Epidermal melanocyte (primary cell): ENCODE measurements at regions not wholly inside any gene's neighbourhood (a gene's known extent, or its start where the extent isn't known, plus 50 kb on each side); places are given as distances from the start of the nearest gene placed in this dataset.

ENCODE experiments used
- DNase-seq: peaks from one replicate; pipeline ENCODE4 v3.0.0; 2011; ENCODE audit warnings: low spot score; ENCODE audit not compliant: insufficient read length

GRCh38 chr3:59418836-59419235 lies 369.0 kb upstream of the CFAP20DC start:
- DNase-seq = no peak

- DNase-seq = no peak
These were observed 362.7 kb upstream of the CFAP20DC start for GRCh38 chr3:59412516-59412915.

- no peak for DNase-seq
These were observed 361.9 kb upstream of the CFAP20DC start for GRCh38 chr3:59411694-59412093.

- DNase-seq = no peak
These were observed 361.4 kb upstream of the CFAP20DC start for GRCh38 chr3:59411186-59411585.

GRCh38 chr3:59408047-59408624 lies 358.3 kb upstream of the CFAP20DC start:
- DNase-seq = no peak

- DNase-seq = no peak
These were observed 357.6 kb upstream of the CFAP20DC start for GRCh38 chr3:59407425-59407824.

- DNase-seq = no peak
These were observed 357.1 kb upstream of the CFAP20DC start for GRCh38 chr3:59406943-59407342.

- no peak for DNase-seq
These were observed 355.0 kb upstream of the CFAP20DC start for GRCh38 chr3:59404851-59405250.

- DNase-seq = no peak
These were observed 354.2 kb upstream of the CFAP20DC start for GRCh38 chr3:59404064-59404463.

GRCh38 chr3:59401924-59402323 lies 352.1 kb upstream of the CFAP20DC start:
- DNase-seq = no peak

- no peak for DNase-seq
These were observed 342.3 kb upstream of the CFAP20DC start for GRCh38 chr3:59392116-59392515.

- DNase-seq = no peak
These were observed 341.3 kb upstream of the CFAP20DC start for GRCh38 chr3:59391131-59391530.

- DNase-seq = no peak
These were observed 338.9 kb upstream of the CFAP20DC start for GRCh38 chr3:59388555-59389270.

- DNase-seq = no peak
These were observed 336.3 kb upstream of the CFAP20DC start for GRCh38 chr3:59386165-59386564.

GRCh38 chr3:59385547-59385946 lies 335.7 kb upstream of the CFAP20DC start:
- no peak for DNase-seq

- DNase-seq = no peak
These were observed 331.5 kb upstream of the CFAP20DC start for GRCh38 chr3:59381282-59381681.

GRCh38 chr3:59380146-59380545 lies 330.3 kb upstream of the CFAP20DC start:
- DNase-seq = no peak

GRCh38 chr3:59374818-59375211 lies 325.0 kb upstream of the CFAP20DC start:
- no peak for DNase-seq

GRCh38 chr3:59374091-59374817 lies 324.4 kb upstream of the CFAP20DC start:
- no peak for DNase-seq

GRCh38 chr3:59372346-59372745 lies 322.5 kb upstream of the CFAP20DC start:
- no peak for DNase-seq

GRCh38 chr3:59368900-59369675 lies 319.3 kb upstream of the CFAP20DC start:
- DNase-seq = no peak

- no peak for DNase-seq
These were observed 317.3 kb upstream of the CFAP20DC start for GRCh38 chr3:59367150-59367549.
